GOT3 (cell line): ENCODE measurements at regions not wholly inside any gene's neighbourhood (a gene's known extent, or its start where the extent isn't known, plus 50 kb on each side); places are given as distances from the start of the nearest gene placed in this dataset.
"Not testable (repeated sequence)": the region's sequence is repeated elsewhere in the genome, so short reads cannot be mapped to it uniquely, and the experiment has no call there.

Experiments used
- DNase-seq: peaks from one replicate; lab custom pipeline; 2025; ENCODE audit warnings: mixed read lengths; lab: John Stamatoyannopoulos, UW

- DNase-seq = no peak
Measured at GRCh38 chr1:194929357-194929756, 1678.9 kb downstream of the KCNT2 start.

GRCh38 chr1:194919146-194919545 lies 1689.1 kb downstream of the KCNT2 start:
- DNase-seq = no peak

- DNase-seq = no peak
Measured at GRCh38 chr1:194917769-194918168, 1690.5 kb downstream of the KCNT2 start.

- no peak for DNase-seq
Measured at GRCh38 chr1:194908643-194909042, 1699.6 kb downstream of the KCNT2 start.

- DNase-seq = no peak
Measured at GRCh38 chr1:194903524-194903923, 1704.7 kb downstream of the KCNT2 start.

GRCh38 chr1:194889310-194889709 lies 1702.9 kb upstream of the B3GALT2 start:
- no peak for DNase-seq

GRCh38 chr1:194870860-194871259 lies 1684.4 kb upstream of the B3GALT2 start:
- no peak for DNase-seq

GRCh38 chr1:194866153-194866552 lies 1679.7 kb upstream of the B3GALT2 start:
- no peak for DNase-seq

- DNase-seq = no peak
Measured at GRCh38 chr1:194865383-194865782, 1679.0 kb upstream of the B3GALT2 start.

GRCh38 chr1:194862129-194862528 lies 1675.7 kb upstream of the B3GALT2 start:
- DNase-seq = no peak

- no peak for DNase-seq
Measured at GRCh38 chr1:194860248-194861201, 1674.1 kb upstream of the B3GALT2 start.

- not testable (repeated sequence) for DNase-seq
Measured at GRCh38 chr1:194859481-194860154, 1673.2 kb upstream of the B3GALT2 start.

GRCh38 chr1:194858811-194859480 lies 1672.5 kb upstream of the B3GALT2 start:
- not testable (repeated sequence) for DNase-seq

GRCh38 chr1:194857413-194857812 lies 1671.0 kb upstream of the B3GALT2 start:
- DNase-seq = no peak

GRCh38 chr1:194848846-194849245 lies 1662.4 kb upstream of the B3GALT2 start:
- DNase-seq = no peak

- DNase-seq = no peak
Measured at GRCh38 chr1:194846488-194846887, 1660.1 kb upstream of the B3GALT2 start.

GRCh38 chr1:194843077-194843476 lies 1656.7 kb upstream of the B3GALT2 start:
- no peak for DNase-seq

- DNase-seq = no peak
Measured at GRCh38 chr1:194833111-194833510, 1646.7 kb upstream of the B3GALT2 start.

- DNase-seq = not testable (repeated sequence)
Measured at GRCh38 chr1:194831595-194831994, 1645.2 kb upstream of the B3GALT2 start.

- DNase-seq = no peak
Measured at GRCh38 chr1:194830387-194830786, 1644.0 kb upstream of the B3GALT2 start.

GRCh38 chr1:194829492-194829891 lies 1643.1 kb upstream of the B3GALT2 start:
- no peak for DNase-seq

GRCh38 chr1:194825382-194825781 lies 1639.0 kb upstream of the B3GALT2 start:
- DNase-seq = no peak

- DNase-seq = no peak
Measured at GRCh38 chr1:194821091-194821490, 1634.7 kb upstream of the B3GALT2 start.
